ENCODE measurements at regions not wholly inside any gene's neighbourhood (a gene's known extent, or its start where the extent isn't known, plus 50 kb on each side); places are given as distances from the start of the nearest gene placed in this dataset.

DNA sequence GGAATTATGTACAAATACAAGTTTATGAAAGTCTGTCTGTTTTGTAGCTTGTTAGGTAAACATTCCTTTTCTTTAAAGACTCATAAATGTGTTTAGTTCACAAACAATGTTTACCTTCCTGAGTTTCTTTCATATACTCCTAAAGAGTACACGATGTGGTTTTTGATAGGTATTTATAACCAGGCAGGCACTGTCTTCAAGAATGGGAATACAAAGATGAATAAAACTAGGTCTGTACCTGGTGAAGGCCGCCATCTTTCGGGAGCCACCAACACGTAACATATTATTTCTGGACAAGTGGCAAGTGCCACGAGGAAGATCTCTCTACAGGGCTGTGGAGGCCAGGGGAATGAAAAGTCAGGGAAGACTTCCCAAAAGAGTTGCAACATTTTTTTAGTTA lies 144.6 kb upstream of the RASSF8 start:
- no peak for TF ChIP-seq CTCF (conservative IDR thresholded peaks at IDR 0.05; ENCODE audit: low read depth, low read length)
- TF ChIP-seq EZH2phosphoT487 (IDR thresholded peaks at IDR 0.05; ENCODE audit: borderline replicate concordance, low read length): no peak
